DND-41 (cell line): ENCODE measurements at regions not wholly inside any gene's neighbourhood (a gene's known extent, or its start where the extent isn't known, plus 50 kb on each side); places are given as distances from the start of the nearest gene placed in this dataset.

Experiments used
- EZH2 ChIP-seq: IDR thresholded peaks from 3 replicates; pipeline ENCODE4 v1.6.1; 2012; ENCODE audit warnings: borderline replicate concordance, low read depth, mild to moderate bottlenecking, moderate library complexity, low read length, inconsistent platforms; ENCODE audit not compliant: severe bottlenecking
- TF ChIP-seq, protein P1 (sequence below): IDR thresholded peaks from 2 replicates; pipeline ENCODE4 v1.5.1; 2012; ENCODE audit warnings: borderline replicate concordance, low read length, moderate library complexity, mild to moderate bottlenecking; ENCODE audit not compliant: poor library complexity, severe bottlenecking; ENCODE audit errors: extremely low read depth

GRCh38 chr11:91596111-91596510 is 628.5 kb upstream of the FAT3 start:
- TF ChIP-seq, protein P1, sequence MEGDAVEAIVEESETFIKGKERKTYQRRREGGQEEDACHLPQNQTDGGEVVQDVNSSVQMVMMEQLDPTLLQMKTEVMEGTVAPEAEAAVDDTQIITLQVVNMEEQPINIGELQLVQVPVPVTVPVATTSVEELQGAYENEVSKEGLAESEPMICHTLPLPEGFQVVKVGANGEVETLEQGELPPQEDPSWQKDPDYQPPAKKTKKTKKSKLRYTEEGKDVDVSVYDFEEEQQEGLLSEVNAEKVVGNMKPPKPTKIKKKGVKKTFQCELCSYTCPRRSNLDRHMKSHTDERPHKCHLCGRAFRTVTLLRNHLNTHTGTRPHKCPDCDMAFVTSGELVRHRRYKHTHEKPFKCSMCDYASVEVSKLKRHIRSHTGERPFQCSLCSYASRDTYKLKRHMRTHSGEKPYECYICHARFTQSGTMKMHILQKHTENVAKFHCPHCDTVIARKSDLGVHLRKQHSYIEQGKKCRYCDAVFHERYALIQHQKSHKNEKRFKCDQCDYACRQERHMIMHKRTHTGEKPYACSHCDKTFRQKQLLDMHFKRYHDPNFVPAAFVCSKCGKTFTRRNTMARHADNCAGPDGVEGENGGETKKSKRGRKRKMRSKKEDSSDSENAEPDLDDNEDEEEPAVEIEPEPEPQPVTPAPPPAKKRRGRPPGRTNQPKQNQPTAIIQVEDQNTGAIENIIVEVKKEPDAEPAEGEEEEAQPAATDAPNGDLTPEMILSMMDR: no peak
- no peak for TF ChIP-seq EZH2
